PC-3 (cell line): ENCODE measurements at regions not wholly inside any gene's neighbourhood (a gene's known extent, or its start where the extent isn't known, plus 50 kb on each side); places are given as distances from the start of the nearest gene placed in this dataset.

Experiments used
- ATAC-seq: fragments of 200-7000 bp; cut with Tn5 transposase; 2 replicates; pipeline ENCODE4 v1.9.1; 2020; ENCODE audit warnings: mild to moderate bottlenecking, moderate library complexity
- BruUV-seq: library from RNA; stranded (reverse); fragments of 400-500 nt; replicated peaks from 2 replicates; lab custom pipeline; 2021; lab: Mats Ljungman, UMichigan
- CTCF ChIA-PET: fragments of 300-600 bp; sonication (Branson Sonifier 250); formaldehyde crosslinking; loops from one replicate; lab custom pipeline; 2022; ENCODE audit warnings: antibody characterized with exemption; lab: Charles Lee
- POLR2A ChIA-PET: fragments of 300-600 bp; sonication (Branson Sonifier 250); formaldehyde crosslinking; loops from one replicate; lab custom pipeline; 2022; ENCODE audit warnings: antibody characterized with exemption; ENCODE audit not compliant: unreplicated experiment; lab: Charles Lee
- DNase-seq: peaks from one replicate; pipeline ENCODE4 v3.0.0-alpha.2; 2015
- H2AFZ ChIP-seq: fragments of 300-600 bp; sonication (generic); 2 replicates; pipeline ENCODE4 v1.6.0; 2016; ENCODE audit warnings: antibody characterized with exemption, low read length
- H3F3A ChIP-seq: fragments of 300-600 bp; sonication (generic); one replicate; pipeline ENCODE4 v1.6.0; 2017; ENCODE audit warnings: antibody characterized with exemption, low read length, control low read depth, mild to moderate bottlenecking; ENCODE audit not compliant: unreplicated experiment
- H3K27ac ChIP-seq: fragments of 300-600 bp; sonication (generic); 2 replicates; pipeline ENCODE4 v1.5.1; 2016; ENCODE audit warnings: mild to moderate bottlenecking, low read length
- H3K27me3 ChIP-seq: fragments of 300-600 bp; sonication (generic); 2 replicates; pipeline ENCODE4 v1.6.1; 2016; ENCODE audit warnings: low read length, mixed read lengths
- H3K36me3 ChIP-seq: fragments of 300-600 bp; sonication (generic); 2 replicates; pipeline ENCODE4 v1.6.1; 2016; ENCODE audit warnings: low read depth, mixed run types, low read length, mixed read lengths
- H3K4me1 ChIP-seq: fragments of 300-600 bp; sonication (generic); 2 replicates; pipeline ENCODE4 v1.5.1; 2016; ENCODE audit warnings: low read length; ENCODE audit not compliant: insufficient read depth
- H3K4me2 ChIP-seq: fragments of 300-600 bp; sonication (generic); 2 replicates; pipeline ENCODE4 v1.6.0; 2016; ENCODE audit warnings: low read length
- H3K4me3 ChIP-seq: fragments of 300-600 bp; sonication (generic); 2 replicates; pipeline ENCODE4 v1.5.1; 2016; ENCODE audit warnings: mild to moderate bottlenecking, low read length, mixed read lengths
- H3K79me2 ChIP-seq: fragments of 300-600 bp; sonication (generic); 2 replicates; pipeline ENCODE4 v1.6.1; 2017; ENCODE audit warnings: low read length, mixed read lengths
- H3K9ac ChIP-seq: fragments of 300-600 bp; sonication (generic); 2 replicates; pipeline ENCODE4 v1.6.0; 2016; ENCODE audit warnings: mild to moderate bottlenecking, low read length
- H3K9me2 ChIP-seq: fragments of 300-600 bp; sonication (generic); replicated peaks from 2 replicates; pipeline ENCODE4 v1.6.1; 2016; ENCODE audit warnings: mixed run types, low read length, mixed read lengths
- H3K9me3 ChIP-seq: fragments of 300-600 bp; sonication (generic); 2 replicates; pipeline ENCODE4 v1.6.1; 2016; ENCODE audit warnings: low read length, mixed read lengths
- H4K20me1 ChIP-seq: fragments of 300-600 bp; sonication (generic); 2 replicates; pipeline ENCODE4 v1.6.1; 2016; ENCODE audit warnings: low read length, mixed read lengths
- EZH2 ChIP-seq: fragments of 300-600 bp; sonication (generic); IDR thresholded peaks from one replicate; pipeline ENCODE4 v1.6.1; 2017; ENCODE audit warnings: antibody characterized with exemption, mild to moderate bottlenecking, low read length; ENCODE audit not compliant: unreplicated experiment
- EZH2phosphoT487 ChIP-seq: fragments of 300-600 bp; sonication (generic); IDR thresholded peaks from 2 replicates; pipeline ENCODE4 v1.6.1; 2018; ENCODE audit warnings: mild to moderate bottlenecking, antibody characterized with exemption, low read length, borderline replicate concordance
- intact Hi-C: fragments of 100-400 bp; cut with micrococcal nuclease; formaldehyde crosslinking; loops from 2 replicates; pipeline ENCODE4 v1.9.0; 2023
- TF ChIP-seq, protein P1 (sequence below): fragments of 300-600 bp; sonication (generic); conservative IDR thresholded peaks from 2 replicates; pipeline ENCODE4 v1.5.1; 2017; ENCODE audit warnings: antibody characterized with exemption, low read depth, mild to moderate bottlenecking, low read length

DNA sequence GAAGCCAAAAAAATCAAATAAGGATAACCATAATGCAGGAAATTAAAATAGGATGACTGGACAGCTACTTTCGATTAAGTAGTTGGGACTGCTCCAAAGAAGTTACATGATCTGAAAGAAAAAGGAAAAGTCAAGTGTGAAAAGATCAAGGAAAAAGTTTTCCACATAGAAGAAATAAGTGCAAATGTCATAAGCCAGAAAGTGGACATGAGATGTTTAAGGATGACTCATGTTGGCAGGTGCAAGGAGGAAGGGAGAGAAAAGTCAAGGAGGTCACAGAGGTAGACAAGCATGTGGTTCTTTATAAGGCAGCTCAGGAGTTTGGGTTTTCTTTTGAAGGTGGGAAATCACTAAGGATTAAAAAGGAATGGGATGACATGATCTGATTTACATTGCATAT is 89.8 kb upstream of the GPRIN3 start:
- Histone ChIP-seq H3K36me3 (no peaks in the 10 kb centered on the region), H3K9me3 (no peaks in the 10 kb centered on the region), H3K27ac (no peak overlapping the region), H3K27me3 (peaks cover 22% of the 10 kb centered on the region), H3K4me1 (no peaks in the 10 kb centered on the region), H3K4me3 (no peak overlapping the region), H3K9me2 (no peaks in the 10 kb centered on the region), H4K20me1 (no peaks in the 10 kb centered on the region), H3F3A (no peaks in the 10 kb centered on the region), H3K9ac (no peak overlapping the region), H3K4me2 (no peak overlapping the region), H3K79me2 (no peaks in the 10 kb centered on the region), H2AFZ (no peak overlapping the region)
- ChIA-PET POLR2A (no interaction called here), CTCF (no interaction called here)
- BruUV-seq: no TSS peak
- DNase-seq (no peak), ATAC-seq (no peak)
- TF ChIP-seq, protein P1, sequence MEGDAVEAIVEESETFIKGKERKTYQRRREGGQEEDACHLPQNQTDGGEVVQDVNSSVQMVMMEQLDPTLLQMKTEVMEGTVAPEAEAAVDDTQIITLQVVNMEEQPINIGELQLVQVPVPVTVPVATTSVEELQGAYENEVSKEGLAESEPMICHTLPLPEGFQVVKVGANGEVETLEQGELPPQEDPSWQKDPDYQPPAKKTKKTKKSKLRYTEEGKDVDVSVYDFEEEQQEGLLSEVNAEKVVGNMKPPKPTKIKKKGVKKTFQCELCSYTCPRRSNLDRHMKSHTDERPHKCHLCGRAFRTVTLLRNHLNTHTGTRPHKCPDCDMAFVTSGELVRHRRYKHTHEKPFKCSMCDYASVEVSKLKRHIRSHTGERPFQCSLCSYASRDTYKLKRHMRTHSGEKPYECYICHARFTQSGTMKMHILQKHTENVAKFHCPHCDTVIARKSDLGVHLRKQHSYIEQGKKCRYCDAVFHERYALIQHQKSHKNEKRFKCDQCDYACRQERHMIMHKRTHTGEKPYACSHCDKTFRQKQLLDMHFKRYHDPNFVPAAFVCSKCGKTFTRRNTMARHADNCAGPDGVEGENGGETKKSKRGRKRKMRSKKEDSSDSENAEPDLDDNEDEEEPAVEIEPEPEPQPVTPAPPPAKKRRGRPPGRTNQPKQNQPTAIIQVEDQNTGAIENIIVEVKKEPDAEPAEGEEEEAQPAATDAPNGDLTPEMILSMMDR: no peak
- TF ChIP-seq EZH2phosphoT487 (no peak), EZH2 (no peak)
- intact Hi-C loops: no loop called here

DNA sequence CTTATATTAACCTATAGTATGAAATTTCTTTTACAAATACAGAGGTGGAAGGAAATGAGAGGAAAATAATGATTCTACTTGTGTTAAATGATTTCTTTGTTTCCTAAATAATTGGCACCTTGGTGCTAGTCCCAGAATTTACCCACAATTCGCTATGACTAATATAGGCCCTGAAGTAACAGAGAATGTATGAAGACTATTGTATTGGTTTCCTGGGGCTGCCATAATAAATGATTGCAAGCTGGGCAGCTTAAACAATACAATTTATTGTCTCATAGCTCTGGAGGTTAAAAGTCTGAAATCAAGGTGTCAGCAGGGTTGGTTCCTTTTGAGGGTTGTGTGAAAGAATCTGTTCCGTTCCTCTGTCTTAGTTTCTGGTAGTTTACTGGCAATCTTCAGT is 74.8 kb upstream of the GPRIN3 start:
- no TSS peak for BruUV-seq
- TF ChIP-seq, protein P1: no peak
- TF ChIP-seq EZH2 (no peak), EZH2phosphoT487 (no peak)
- Histone ChIP-seq H3K4me2 (no peak overlapping the region), H3K9ac (no peak overlapping the region), H3F3A (no peaks in the 10 kb centered on the region), H4K20me1 (no peaks in the 10 kb centered on the region), H3K27ac (no peak overlapping the region), H3K9me3 (no peaks in the 10 kb centered on the region), H3K4me3 (no peak overlapping the region), H3K79me2 (no peaks in the 10 kb centered on the region), H3K9me2 (no peaks in the 10 kb centered on the region), H3K27me3 (peaks cover 16% of the 10 kb centered on the region), H3K4me1 (no peaks in the 10 kb centered on the region), H3K36me3 (no peaks in the 10 kb centered on the region), H2AFZ (no peak overlapping the region)
- CTCF ChIA-PET: no interaction called here
- ATAC-seq (no peak), DNase-seq (no peak)
- POLR2A ChIA-PET: no interaction called here
- intact Hi-C loops: no loop called here

DNA sequence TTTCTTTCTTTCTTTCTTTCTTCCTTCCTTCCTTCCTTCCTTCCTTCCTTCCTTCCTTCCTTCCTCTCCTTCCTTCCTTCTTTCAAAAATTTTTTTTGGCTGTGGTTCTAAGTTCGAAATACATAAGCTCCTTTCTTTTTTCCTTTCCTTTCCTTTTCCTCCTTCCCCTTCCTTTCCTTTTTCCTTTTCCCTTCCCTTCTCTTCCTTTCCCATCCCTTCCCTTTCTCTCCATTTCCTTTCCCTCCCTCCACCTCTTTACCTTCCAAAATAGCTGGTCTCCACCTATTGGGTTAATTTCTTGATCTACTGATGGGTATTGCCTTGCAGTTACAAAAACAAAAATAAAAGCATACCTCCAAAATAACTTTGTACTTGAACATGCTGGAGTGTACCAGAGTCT is 73.4 kb upstream of the GPRIN3 start:
- no TSS peak for BruUV-seq
- TF ChIP-seq, protein P1: no peak
- TF ChIP-seq EZH2: no peak
- no peak for TF ChIP-seq EZH2phosphoT487
- Histone ChIP-seq H3K27me3 (peaks cover 8% of the 10 kb centered on the region; the same call in 1 of the 2 replicates), H2AFZ (no peak overlapping the region), H3K9me3 (no peaks in the 10 kb centered on the region), H4K20me1 (no peaks in the 10 kb centered on the region), H3K9me2 (no peaks in the 10 kb centered on the region), H3K79me2 (no peaks in the 10 kb centered on the region), H3K4me1 (no peaks in the 10 kb centered on the region), H3K36me3 (no peaks in the 10 kb centered on the region), H3F3A (no peaks in the 10 kb centered on the region), H3K9ac (no peak overlapping the region), H3K27ac (no peak overlapping the region), H3K4me3 (no peak overlapping the region), H3K4me2 (no peak overlapping the region)
- POLR2A ChIA-PET: no interaction called here
- CTCF ChIA-PET: no interaction called here
- no peak for ATAC-seq
- intact Hi-C loops: no loop called here
- DNase-seq: no peak
